ENCODE measurements at regions not wholly inside any gene's neighbourhood (a gene's known extent, or its start where the extent isn't known, plus 50 kb on each side); places are given as distances from the start of the nearest gene placed in this dataset.

GRCh38 chr4:170256807-170257206 lies 167.1 kb upstream of the AADAT start:
- no peak overlapping the region for H3K27ac Mint-ChIP-seq (ENCODE audit: unreplicated experiment)
- H3K27me3 Mint-ChIP-seq (ENCODE audit: low read depth) = peaks cover 13% of the 10 kb centered on the region
- TF ChIP-seq, protein P1, sequence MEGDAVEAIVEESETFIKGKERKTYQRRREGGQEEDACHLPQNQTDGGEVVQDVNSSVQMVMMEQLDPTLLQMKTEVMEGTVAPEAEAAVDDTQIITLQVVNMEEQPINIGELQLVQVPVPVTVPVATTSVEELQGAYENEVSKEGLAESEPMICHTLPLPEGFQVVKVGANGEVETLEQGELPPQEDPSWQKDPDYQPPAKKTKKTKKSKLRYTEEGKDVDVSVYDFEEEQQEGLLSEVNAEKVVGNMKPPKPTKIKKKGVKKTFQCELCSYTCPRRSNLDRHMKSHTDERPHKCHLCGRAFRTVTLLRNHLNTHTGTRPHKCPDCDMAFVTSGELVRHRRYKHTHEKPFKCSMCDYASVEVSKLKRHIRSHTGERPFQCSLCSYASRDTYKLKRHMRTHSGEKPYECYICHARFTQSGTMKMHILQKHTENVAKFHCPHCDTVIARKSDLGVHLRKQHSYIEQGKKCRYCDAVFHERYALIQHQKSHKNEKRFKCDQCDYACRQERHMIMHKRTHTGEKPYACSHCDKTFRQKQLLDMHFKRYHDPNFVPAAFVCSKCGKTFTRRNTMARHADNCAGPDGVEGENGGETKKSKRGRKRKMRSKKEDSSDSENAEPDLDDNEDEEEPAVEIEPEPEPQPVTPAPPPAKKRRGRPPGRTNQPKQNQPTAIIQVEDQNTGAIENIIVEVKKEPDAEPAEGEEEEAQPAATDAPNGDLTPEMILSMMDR (IDR thresholded peaks at IDR 0.05) = no peak
- no peak for DNase-seq (ENCODE audit: low spot score)
- H3K9me3 Mint-ChIP-seq (ENCODE audit: low read depth) = no peaks in the 10 kb centered on the region
- H3K4me1 Mint-ChIP-seq (ENCODE audit: low read depth) = no peaks in the 10 kb centered on the region
- no peaks in the 10 kb centered on the region for H3K36me3 Mint-ChIP-seq (ENCODE audit: low read depth)
- no peak overlapping the region for H3K4me3 Mint-ChIP-seq (ENCODE audit: unreplicated experiment)

- H3K27me3 Mint-ChIP-seq (ENCODE audit: low read depth) = peaks cover 6% of the 10 kb centered on the region
Observed at GRCh38 chr4:170248576-170248975, 158.8 kb upstream of the AADAT start.

DNA sequence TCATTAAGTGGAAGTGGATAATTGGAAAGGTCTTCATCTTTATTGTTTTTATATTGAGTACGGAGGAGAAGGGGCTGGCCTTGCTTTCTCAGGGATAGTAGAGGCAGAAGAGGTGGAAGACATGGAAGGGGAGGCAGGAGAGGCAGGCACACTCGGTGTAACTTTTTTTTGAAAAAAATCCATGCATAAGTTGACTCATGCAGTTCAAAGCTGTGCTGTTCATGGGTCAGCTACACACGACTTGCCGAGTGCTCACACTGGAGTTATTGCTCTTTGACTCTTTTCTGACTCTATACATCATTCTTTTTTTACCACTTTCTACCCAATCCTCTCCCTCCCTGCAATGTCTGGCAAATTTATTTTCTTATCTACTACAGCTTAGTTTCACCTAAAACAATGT lies 158.3 kb upstream of the AADAT start:
- no peak overlapping the region for H3K27ac Mint-ChIP-seq (ENCODE audit: unreplicated experiment)
- DNase-seq (ENCODE audit: low spot score) = no peak
- no peaks in the 10 kb centered on the region for H3K36me3 Mint-ChIP-seq (ENCODE audit: low read depth)
- peaks cover 5% of the 10 kb centered on the region for H3K4me1 Mint-ChIP-seq (ENCODE audit: low read depth)
- no peaks in the 10 kb centered on the region for H3K9me3 Mint-ChIP-seq (ENCODE audit: low read depth)
- H3K4me3 Mint-ChIP-seq (ENCODE audit: unreplicated experiment) = no peak overlapping the region
- TF ChIP-seq, protein P1 (IDR thresholded peaks at IDR 0.05) = no peak
- peaks cover 6% of the 10 kb centered on the region for H3K27me3 Mint-ChIP-seq (ENCODE audit: low read depth)

More at GRCh38 chr4:170248576-170248975, 158.8 kb upstream of the AADAT start:
- no peak overlapping the region for H3K27ac Mint-ChIP-seq (ENCODE audit: unreplicated experiment)
- H3K4me1 Mint-ChIP-seq (ENCODE audit: low read depth) = peaks cover 3% of the 10 kb centered on the region
- H3K4me3 Mint-ChIP-seq (ENCODE audit: unreplicated experiment) = no peak overlapping the region
- H3K9me3 Mint-ChIP-seq (ENCODE audit: low read depth) = no peaks in the 10 kb centered on the region
- no peak for DNase-seq (ENCODE audit: low spot score)
- H3K36me3 Mint-ChIP-seq (ENCODE audit: low read depth) = no peaks in the 10 kb centered on the region
- TF ChIP-seq, protein P1 (IDR thresholded peaks at IDR 0.05) = no peak

- Mint-ChIP-seq H3K4me3 (ENCODE audit: unreplicated experiment) (no peak overlapping the region), H3K36me3 (ENCODE audit: low read depth) (no peaks in the 10 kb centered on the region), H3K27ac (ENCODE audit: unreplicated experiment) (no peak overlapping the region), H3K9me3 (ENCODE audit: low read depth) (no peaks in the 10 kb centered on the region), H3K27me3 (ENCODE audit: low read depth) (peaks cover 6% of the 10 kb centered on the region), H3K4me1 (ENCODE audit: low read depth) (peaks cover 5% of the 10 kb centered on the region)
- TF ChIP-seq, protein P1 (IDR thresholded peaks at IDR 0.05) = no peak
- no peak for DNase-seq (ENCODE audit: low spot score)
Observed at GRCh38 chr4:170247596-170247995, 157.8 kb upstream of the AADAT start.

DNA sequence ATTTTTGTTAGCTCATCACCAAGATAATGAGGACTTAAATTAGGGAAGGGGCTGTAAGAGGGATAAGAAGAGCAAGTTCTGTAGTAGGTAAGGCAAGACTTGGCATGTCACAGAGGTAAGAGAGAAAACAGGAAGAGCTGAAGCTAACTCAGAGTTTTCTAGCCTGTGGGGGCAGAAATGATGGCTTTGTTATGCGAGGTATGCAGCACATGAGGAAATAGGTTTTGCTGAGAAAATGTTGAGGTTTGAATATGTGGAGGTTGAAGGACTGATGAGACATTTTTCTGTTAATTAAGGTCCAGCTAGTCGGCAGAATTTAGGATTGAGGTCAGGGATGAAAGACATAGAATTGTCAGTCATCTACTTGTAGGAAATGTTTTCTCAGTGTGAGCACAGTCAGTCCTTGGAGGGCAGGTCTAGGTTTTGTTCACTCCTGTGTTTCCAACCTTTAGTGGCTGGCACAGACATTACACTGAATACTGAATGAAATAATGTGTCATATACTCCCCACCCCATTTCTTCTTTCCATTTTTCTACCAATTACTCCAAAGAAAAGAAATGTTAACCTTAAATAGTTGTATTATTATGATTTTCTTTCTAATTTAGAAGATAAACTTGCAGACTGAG lies 154.0 kb upstream of the AADAT start:
- DNase-seq (ENCODE audit: low spot score) = no peak
- peaks cover 5% of the 10 kb centered on the region for H3K4me1 Mint-ChIP-seq (ENCODE audit: low read depth)

More for the DNA sequence above, 154.0 kb upstream of the AADAT start:
- Mint-ChIP-seq H3K27me3 (ENCODE audit: low read depth) (no peaks in the 10 kb centered on the region), H3K9me3 (ENCODE audit: low read depth) (no peaks in the 10 kb centered on the region), H3K36me3 (ENCODE audit: low read depth) (no peaks in the 10 kb centered on the region), H3K27ac (ENCODE audit: unreplicated experiment) (no peak overlapping the region), H3K4me3 (ENCODE audit: unreplicated experiment) (no peak overlapping the region)
- TF ChIP-seq, protein P1 (IDR thresholded peaks at IDR 0.05) = no peak

All from chondrocyte (in vitro differentiated cells).